IMR-90 (cell line): ENCODE measurements at regions not wholly inside any gene's neighbourhood (a gene's known extent, or its start where the extent isn't known, plus 50 kb on each side); places are given as distances from the start of the nearest gene placed in this dataset.

Experiments
- ATAC-seq: fragments of 200-7000 bp; cut with Tn5 transposase; 2 replicates; pipeline ENCODE4 v1.9.1; 2020; ENCODE audit warnings: low read depth, mild to moderate bottlenecking, moderate library complexity
- BruUV-seq: library from RNA; stranded (reverse); fragments of 400-500 nt; replicated peaks from 2 replicates; lab custom pipeline; 2021; lab: Mats Ljungman, UMichigan
- CTCF ChIA-PET: fragments of 300-600 bp; formaldehyde crosslinking; extraction: SDS; loops from one replicate; lab custom pipeline; 2021; ENCODE audit warnings: antibody characterized with exemption; lab: Yijun Ruan, JAX
- POLR2A ChIA-PET: fragments of 300-600 bp; sonication (Branson Sonifier 250); formaldehyde crosslinking; loops from one replicate; lab custom pipeline; 2022; ENCODE audit warnings: antibody characterized with exemption; ENCODE audit not compliant: unreplicated experiment; lab: Charles Lee
- DNase-seq: peaks from one replicate; pipeline ENCODE4 v3.0.0; 2013
- H2AFZ ChIP-seq: replicated peaks from 2 replicates; pipeline ENCODE3; 2013; ENCODE audit warnings: low read length, mild to moderate bottlenecking; ENCODE audit not compliant: poor library complexity
- H2AK5ac ChIP-seq: 2 replicates; pipeline ENCODE4 v1.6.1; 2013; ENCODE audit warnings: low read depth, low read length, inconsistent platforms
- H2AK9ac ChIP-seq: replicated peaks from 2 replicates; pipeline ENCODE3; 2013; ENCODE audit warnings: mild to moderate bottlenecking, low read depth, low read length, moderate library complexity; ENCODE audit not compliant: poor library complexity
- H2BK120ac ChIP-seq: 2 replicates; pipeline ENCODE4 v1.6.1; 2013; ENCODE audit warnings: low read depth, low read length, inconsistent platforms
- H2BK15ac ChIP-seq: 3 replicates; pipeline ENCODE4 v1.6.1; 2013; ENCODE audit warnings: low read depth, low read length, inconsistent platforms
- H2BK20ac ChIP-seq: 2 replicates; pipeline ENCODE4 v1.6.1; 2013; ENCODE audit warnings: low read depth, mild to moderate bottlenecking, inconsistent platforms, low read length, moderate library complexity
- H2BK5ac ChIP-seq: 2 replicates; pipeline ENCODE4 v1.6.1; 2013; ENCODE audit warnings: mild to moderate bottlenecking, low read depth, low read length, inconsistent platforms; ENCODE audit not compliant: poor library complexity, severe bottlenecking
- H3K14ac ChIP-seq: replicated peaks from 2 replicates; pipeline ENCODE4 v1.6.1; 2013; ENCODE audit warnings: low read depth, low read length, inconsistent platforms
- H3K18ac ChIP-seq: 2 replicates; pipeline ENCODE4 v1.6.1; 2013; ENCODE audit warnings: low read depth, low read length, control low read depth
- H3K23ac ChIP-seq: 2 replicates; pipeline ENCODE4 v1.6.1; 2013; ENCODE audit warnings: low read depth, low read length, inconsistent platforms
- H3K27ac ChIP-seq: 2 replicates; pipeline ENCODE4 v1.5.1; 2013; ENCODE audit warnings: mild to moderate bottlenecking, control low read depth, low read length; ENCODE audit not compliant: insufficient read depth
- H3K27me3 ChIP-seq: 2 replicates; pipeline ENCODE4 v1.6.1; 2013; ENCODE audit warnings: low read length; ENCODE audit not compliant: control insufficient read depth, insufficient read depth
- H3K36me3 ChIP-seq: 2 replicates; pipeline ENCODE4 v1.6.1; 2013; ENCODE audit warnings: low read length, mixed read lengths; ENCODE audit not compliant: control insufficient read depth, insufficient read depth
- H3K4ac ChIP-seq: 2 replicates; pipeline ENCODE4 v1.6.1; 2013; ENCODE audit warnings: low read depth, low read length, inconsistent platforms
- H3K4me1 ChIP-seq: 2 replicates; pipeline ENCODE4 v1.6.1; 2013; ENCODE audit warnings: low read length, mixed read lengths; ENCODE audit not compliant: control insufficient read depth, insufficient read depth
- H3K4me2 ChIP-seq: 2 replicates; pipeline ENCODE4 v1.6.1; 2013; ENCODE audit warnings: low read depth, mild to moderate bottlenecking, control low read depth, low read length, moderate library complexity
- H3K4me3 ChIP-seq: 2 replicates; pipeline ENCODE4 v1.5.1; 2013; ENCODE audit warnings: low read depth, mild to moderate bottlenecking, control low read depth, low read length, moderate library complexity; ENCODE audit not compliant: insufficient read depth
- H3K56ac ChIP-seq: 2 replicates; pipeline ENCODE4 v1.6.1; 2013; ENCODE audit warnings: low read length, inconsistent platforms; ENCODE audit not compliant: insufficient read depth; ENCODE audit errors: extremely low read depth
- H3K79me1 ChIP-seq, 2 experiments: 2 replicates each; pipeline ENCODE4 v1.6.1; 2013; ENCODE audit warnings: low read length in 2 of 2, inconsistent platforms in 1 of 2, low read depth in 1 of 2
- H3K9ac ChIP-seq: 2 replicates; pipeline ENCODE4 v1.6.1; 2013; ENCODE audit warnings: low read depth, low read length, control low read depth
- H3K9me1 ChIP-seq: 2 replicates; pipeline ENCODE4 v1.6.1; 2013; ENCODE audit warnings: low read length, inconsistent platforms; ENCODE audit not compliant: insufficient read depth
- H3K9me3 ChIP-seq: 2 replicates; pipeline ENCODE4 v1.6.1; 2013; ENCODE audit warnings: low read length; ENCODE audit not compliant: control insufficient read depth, insufficient read depth
- H4K20me1 ChIP-seq: 2 replicates; pipeline ENCODE4 v1.6.1; 2013; ENCODE audit warnings: low read length, inconsistent platforms; ENCODE audit not compliant: insufficient read depth
- H4K5ac ChIP-seq: 2 replicates; pipeline ENCODE4 v1.6.1; 2013; ENCODE audit warnings: mild to moderate bottlenecking, low read depth, low read length, control low read depth
- H4K8ac ChIP-seq, 2 experiments: 2 replicates each; pipeline ENCODE4 v1.6.1; 2013; ENCODE audit warnings: low read depth in 2 of 2, low read length in 2 of 2, control low read depth in 1 of 2, inconsistent platforms in 1 of 2
- H4K91ac ChIP-seq: 2 replicates; pipeline ENCODE4 v1.6.1; 2013; ENCODE audit warnings: low read depth, low read length, inconsistent platforms; ENCODE audit not compliant: insufficient read depth
- CTCF ChIP-seq: conservative IDR thresholded peaks from 2 replicates; pipeline ENCODE4 v1.5.1; 2012; ENCODE audit warnings: mild to moderate bottlenecking, low read depth, low read length, improper control_type of control experiment
- ELK1 ChIP-seq: fragments of 150-350 bp; IDR thresholded peaks from 2 replicates; pipeline ENCODE4 v1.6.1; 2016; ENCODE audit warnings: low read depth, mild to moderate bottlenecking, low read length, moderate library complexity, borderline replicate concordance
- FOS ChIP-seq: fragments of 150-350 bp; IDR thresholded peaks from 2 replicates; pipeline ENCODE4 v1.6.1; 2016; ENCODE audit warnings: low read depth, low read length
- MAFK ChIP-seq: IDR thresholded peaks from 2 replicates; pipeline ENCODE4 v1.6.1; 2012; ENCODE audit warnings: low read depth, low read length, improper control_type of control experiment
- MXI1 ChIP-seq: IDR thresholded peaks from 2 replicates; pipeline ENCODE4 v1.6.1; 2012; ENCODE audit warnings: low read depth, mild to moderate bottlenecking, low read length, moderate library complexity, borderline replicate concordance
- POLR2A ChIP-seq: IDR thresholded peaks from 2 replicates; pipeline ENCODE4 v1.6.1; 2012; ENCODE audit warnings: mild to moderate bottlenecking, low read depth, low read length
- RAD21 ChIP-seq: IDR thresholded peaks from 2 replicates; pipeline ENCODE4 v1.6.1; 2012; ENCODE audit warnings: low read length, improper control_type of control experiment
- RCOR1 ChIP-seq: IDR thresholded peaks from 2 replicates; pipeline ENCODE4 v1.6.1; 2012; ENCODE audit warnings: mild to moderate bottlenecking, low read length, improper control_type of control experiment; ENCODE audit not compliant: insufficient replicate concordance
- SMC3 ChIP-seq: fragments of 150-350 bp; IDR thresholded peaks from 2 replicates; pipeline ENCODE4 v1.6.1; 2016; ENCODE audit warnings: low read depth, mild to moderate bottlenecking, antibody characterized with exemption, low read length, moderate library complexity
- USF2 ChIP-seq: fragments of 150-350 bp; IDR thresholded peaks from 2 replicates; pipeline ENCODE4 v1.6.1; 2017; ENCODE audit warnings: mild to moderate bottlenecking, antibody characterized with exemption, low read length, low read depth
- WGBS, 2 experiments: methylation state at CpG; one replicate each; pipeline versions ENCODE4 v1.1.5 to v1.1.7; 2013; ENCODE audit warnings: missing lambda C conversion rate in 2 of 2; ENCODE audit not compliant: insufficient read length in 1 of 2; ENCODE audit errors: extremely low coverage in 2 of 2; 5-methylcytosine and 5-hydroxymethylcytosine counted together
- dilution Hi-C: fragments of 300-500 bp; cut with HindIII; formaldehyde crosslinking; loops from one replicate; pipeline ENCODE4 v1.14.3; 2018; ENCODE audit warnings: low sequenced_read_pairs; ENCODE audit not compliant: unreplicated experiment
- in situ Hi-C: fragments of 300-500 bp; cut with MboI; formaldehyde crosslinking; loops from 3 replicates; pipeline ENCODE4 v1.14.3; 2019; ENCODE audit warnings: low sequenced_read_pairs, inconsistent platforms, mixed read lengths
- intact Hi-C: fragments of 100-400 bp; cut with micrococcal nuclease; formaldehyde crosslinking; loops from 2 replicates; pipeline ENCODE4 v1.10.0; 2022

- Histone ChIP-seq H4K91ac (no peak overlapping the region), H3K9me1 (no peaks in the 10 kb centered on the region), H3K9ac (no peak overlapping the region), H2BK120ac (no peak overlapping the region), H3K27ac (no peak overlapping the region), H3K4me3 (no peak overlapping the region), H4K20me1 (no peaks in the 10 kb centered on the region), H3K4me2 (no peak overlapping the region), H3K9me3 (no peaks in the 10 kb centered on the region), H3K79me1 (no peaks in the 10 kb centered on the region), H3K18ac (no peak overlapping the region), H3K4ac (no peak overlapping the region), H2AFZ (no peak overlapping the region), H4K8ac (no peak overlapping the region), H3K14ac (no peak overlapping the region), H3K56ac (no peak overlapping the region), H3K23ac (no peak overlapping the region), H3K36me3 (no peaks in the 10 kb centered on the region), H2BK15ac (no peak overlapping the region), H4K5ac (no peak overlapping the region), H2BK5ac (no peak overlapping the region), H3K27me3 (no peaks in the 10 kb centered on the region; the same call in 1 of the 2 replicates), H3K4me1 (no peaks in the 10 kb centered on the region), H2AK5ac (no peak overlapping the region), H2AK9ac (no peak overlapping the region), H2BK20ac (no peak overlapping the region)
- dilution Hi-C loops, result no loop called here
- POLR2A ChIA-PET, result no interaction called here
- DNase-seq (no peak), ATAC-seq (no peak)
- WGBS, 2 experiments, result 80% methylated on average over 1 of the region's 1 CpG; no CpG with 5 or more reads in 1 of the 2 experiments
- TF ChIP-seq USF2 (no peak), MXI1 (no peak), MAFK (no peak), CTCF (no peak), SMC3 (no peak), ELK1 (no peak), RAD21 (no peak), POLR2A (no peak), FOS (no peak), RCOR1 (no peak)
- CTCF ChIA-PET, result no interaction called here
- no TSS peak for BruUV-seq
- intact Hi-C loops, result no loop called here
- in situ Hi-C loops, result no loop called here
Measured at GRCh38 chr20:24102749-24103333, 114.3 kb upstream of the GGTLC1 start.
